K562 (cell line): ENCODE measurements at regions not wholly inside any gene's neighbourhood (a gene's known extent, or its start where the extent isn't known, plus 50 kb on each side); places are given as distances from the start of the nearest gene placed in this dataset.

ENCODE experiments used
- ATAC-seq: fragments of 200-7000 bp; cut with Tn5 transposase; 3 replicates; pipeline ENCODE4 v1.9.1; 2020; ENCODE audit warnings: moderate library complexity
- BruUV-seq: library from RNA; stranded (reverse); fragments of 400-500 nt; replicated peaks from 2 replicates; lab custom pipeline; 2021; lab: Mats Ljungman, UMichigan
- CTCF ChIA-PET: fragments of 300-600 bp; formaldehyde crosslinking; extraction: SDS; loops from one replicate; lab custom pipeline; 2021; ENCODE audit warnings: low intra/inter-chr PET ratio; lab: Yijun Ruan, JAX
- POLR2A ChIA-PET: fragments of 300-600, 350-650 bp; sonication (Branson Sonifier 250); formaldehyde crosslinking; extraction: SDS; loops from one replicate; lab custom pipeline; 2021; ENCODE audit warnings: antibody characterized with exemption, inconsistent platforms; lab: Yijun Ruan, JAX
- DNase-seq, 4 experiments: peaks; one replicate each; pipeline versions ENCODE4 v3.0.0 to v3.0.0-alpha.2; 2011 to 2018; ENCODE audit warnings: low spot score in 3 of 4, mixed read lengths in 3 of 4; ENCODE audit errors: extremely low read depth in 1 of 4
- FAIRE-seq: peaks from 2 replicates; lab custom pipeline; 2011; peaks lifted over from hg19 to GRCh38; lab: Jason Lieb, UNC
- H2AFZ ChIP-seq: 2 replicates; pipeline ENCODE4 v1.6.0; 2011; ENCODE audit warnings: low read depth, low read length, control low read depth, inconsistent platforms
- H3K27ac ChIP-seq: fragments of 200-600 bp; 3 replicates; pipeline ENCODE4 v1.8.0; 2011; ENCODE audit warnings: low read depth, mild to moderate bottlenecking, control low read depth, inconsistent platforms, low read length, moderate library complexity, mixed read lengths; ENCODE audit errors: extremely low read depth
- H3K27me3 ChIP-seq, 2 experiments: fragments of 300-600 bp in 1 of 2; 2 replicates in 1 of 2; 3 replicates in 1 of 2; pipeline versions ENCODE4 v1.6.0 to v1.8.0; 2011; ENCODE audit warnings: inconsistent platforms in 2 of 2, low read length in 2 of 2, mild to moderate bottlenecking in 1 of 2, mixed read lengths in 1 of 2, moderate library complexity in 1 of 2; ENCODE audit not compliant: control insufficient read depth in 2 of 2, insufficient read depth in 2 of 2
- H3K36me3 ChIP-seq: fragments of 300-600 bp; 3 replicates; pipeline ENCODE4 v1.8.0; 2011; ENCODE audit warnings: mild to moderate bottlenecking, low read length, inconsistent platforms; ENCODE audit not compliant: control insufficient read depth, insufficient read depth
- H3K4me1 ChIP-seq, 2 experiments: fragments of 200-600 bp in 1 of 2; replicated peaks in 1 of 2; 2 replicates in 1 of 2; 3 replicates in 1 of 2; pipeline versions ENCODE4 v1.5.1 to v1.8.0; 2011; ENCODE audit warnings: inconsistent platforms in 2 of 2, low read length in 2 of 2, mild to moderate bottlenecking in 1 of 2, mixed read lengths in 1 of 2, moderate library complexity in 1 of 2; ENCODE audit not compliant: control insufficient read depth in 2 of 2, insufficient read depth in 2 of 2
- H3K4me2 ChIP-seq: 2 replicates; pipeline ENCODE4 v1.6.1; 2011; ENCODE audit warnings: low read length, control low read depth, inconsistent platforms, mixed read lengths; ENCODE audit not compliant: insufficient read depth
- H3K4me3 ChIP-seq: fragments of 200-600 bp; sonication (generic), shearing (Covaris generic); 2 replicates; pipeline ENCODE4 v1.5.1; 2016; ENCODE audit warnings: control low read depth, inconsistent platforms
- H3K79me2 ChIP-seq: fragments of 200-600 bp; 3 replicates; pipeline ENCODE4 v1.8.0; 2011; ENCODE audit warnings: low read length, inconsistent platforms; ENCODE audit not compliant: control insufficient read depth, insufficient read depth
- H3K9ac ChIP-seq, 2 experiments: 2 replicates each; pipeline versions ENCODE4 v1.6.0 to v1.6.1; 2011; ENCODE audit warnings: low read depth in 2 of 2, low read length in 2 of 2, control low read depth in 1 of 2, inconsistent platforms in 1 of 2, mild to moderate bottlenecking in 1 of 2, mixed read lengths in 1 of 2; ENCODE audit not compliant: insufficient read depth in 1 of 2
- H3K9me1 ChIP-seq: one replicate; pipeline ENCODE4 v1.6.0; 2011; ENCODE audit warnings: inconsistent platforms, mild to moderate bottlenecking, low read length, moderate library complexity; ENCODE audit not compliant: control insufficient read depth, insufficient read depth
- H3K9me3 ChIP-seq: replicated peaks from 2 replicates; pipeline ENCODE4 v1.5.1; 2011; ENCODE audit warnings: low read depth, low read length, inconsistent platforms; ENCODE audit not compliant: control insufficient read depth, insufficient read depth
- H4K20me1 ChIP-seq: replicated peaks from 2 replicates; pipeline ENCODE4 v1.6.1; 2011; ENCODE audit warnings: low read length, inconsistent platforms, mixed read lengths; ENCODE audit not compliant: control insufficient read depth, insufficient read depth
- CHD4 ChIP-seq: fragments of 200-600 bp; sonication (generic); IDR thresholded peaks from 3 replicates; pipeline ENCODE4 v1.6.1; 2012; ENCODE audit warnings: low read depth, mild to moderate bottlenecking, mixed read lengths, low read length, inconsistent platforms; ENCODE audit not compliant: insufficient read depth, insufficient replicate concordance, poor library complexity, severe bottlenecking
- DPF2 ChIP-seq: fragments of 450-650 bp; IDR thresholded peaks from 2 replicates; pipeline ENCODE4 v1.6.1; 2016
- FUS ChIP-seq: fragments of 200-400 bp; formaldehyde crosslinking; optimal IDR thresholded peaks from 2 replicates; pipeline ENCODE3; 2017; ENCODE audit warnings: low read depth, low read length
- MEF2D ChIP-seq: conservative IDR thresholded peaks from 2 replicates; pipeline ENCODE4 v1.6.1; 2016; ENCODE audit warnings: low read depth, missing genetic modification characterization, missing compliant biosample characterization
- NELFE ChIP-seq: IDR thresholded peaks from 2 replicates; pipeline ENCODE4 v1.6.1; 2011; ENCODE audit warnings: mild to moderate bottlenecking; ENCODE audit not compliant: insufficient read depth, insufficient read length
- ZFP30 ChIP-seq: fragments of 250-450 bp; sonication (Bioruptor Pico); IDR thresholded peaks from 2 replicates; pipeline ENCODE4 v1.8.0; 2022; ENCODE audit warnings: moderate library complexity, mild to moderate bottlenecking, inconsistent platforms, borderline replicate concordance
- ZNF263 ChIP-seq: sonication (generic); formaldehyde crosslinking; IDR thresholded peaks from 2 replicates; pipeline ENCODE4 v1.8.0; 2022; ENCODE audit warnings: mild to moderate bottlenecking, missing genetic modification reagents, borderline replicate concordance
- ZNF347 ChIP-seq: fragments of 450-650 bp; formaldehyde crosslinking; IDR thresholded peaks from 2 replicates; pipeline ENCODE4 v1.4.0; 2020; ENCODE audit warnings: low read depth, mild to moderate bottlenecking, moderate library complexity
- ZNF384 ChIP-seq: IDR thresholded peaks from 2 replicates; pipeline ENCODE4 v1.6.1; 2012; ENCODE audit warnings: low read depth, low read length, improper control_type of control experiment
- ZNF551 ChIP-seq: fragments of 250-450 bp; sonication (Bioruptor Pico); IDR thresholded peaks from 2 replicates; pipeline ENCODE4 v1.5.0; 2021; ENCODE audit warnings: mild to moderate bottlenecking, moderate library complexity
- WGBS: fragments of 100-300 bp; shearing (Covaris generic); methylation state at CpG from one replicate; pipeline ENCODE4 v1.1.6; 2016; ENCODE audit warnings: low coverage, mixed read lengths; ENCODE audit not compliant: insufficient coverage; ENCODE audit errors: missing lambda C conversion rate; 5-methylcytosine and 5-hydroxymethylcytosine counted together
- in situ Hi-C: fragments of 300-500 bp; cut with MboI; formaldehyde crosslinking; loops from 4 replicates; pipeline ENCODE4 v1.15.0; 2018; ENCODE audit warnings: inconsistent platforms, mixed read lengths
- intact Hi-C: fragments of 100-400 bp; cut with micrococcal nuclease; formaldehyde crosslinking; loops from 2 replicates; pipeline ENCODE4 v1.14.2; 2022
- TF ChIP-seq, protein P1 (sequence below): sonication (generic); formaldehyde crosslinking; IDR thresholded peaks from 2 replicates; pipeline ENCODE4 v1.8.0; 2022; ENCODE audit warnings: mild to moderate bottlenecking, missing genetic modification reagents
- TF ChIP-seq, protein P2 (sequence below): sonication (generic); formaldehyde crosslinking; IDR thresholded peaks from 2 replicates; pipeline ENCODE4 v1.8.1; 2023; ENCODE audit warnings: missing genetic modification reagents, mild to moderate bottlenecking, borderline replicate concordance
- TF ChIP-seq, protein P3 (sequence below): fragments of 450-650 bp; formaldehyde crosslinking; IDR thresholded peaks from 2 replicates; pipeline ENCODE4 v1.4.0; 2020; ENCODE audit warnings: mild to moderate bottlenecking, mixed read lengths

DNA sequence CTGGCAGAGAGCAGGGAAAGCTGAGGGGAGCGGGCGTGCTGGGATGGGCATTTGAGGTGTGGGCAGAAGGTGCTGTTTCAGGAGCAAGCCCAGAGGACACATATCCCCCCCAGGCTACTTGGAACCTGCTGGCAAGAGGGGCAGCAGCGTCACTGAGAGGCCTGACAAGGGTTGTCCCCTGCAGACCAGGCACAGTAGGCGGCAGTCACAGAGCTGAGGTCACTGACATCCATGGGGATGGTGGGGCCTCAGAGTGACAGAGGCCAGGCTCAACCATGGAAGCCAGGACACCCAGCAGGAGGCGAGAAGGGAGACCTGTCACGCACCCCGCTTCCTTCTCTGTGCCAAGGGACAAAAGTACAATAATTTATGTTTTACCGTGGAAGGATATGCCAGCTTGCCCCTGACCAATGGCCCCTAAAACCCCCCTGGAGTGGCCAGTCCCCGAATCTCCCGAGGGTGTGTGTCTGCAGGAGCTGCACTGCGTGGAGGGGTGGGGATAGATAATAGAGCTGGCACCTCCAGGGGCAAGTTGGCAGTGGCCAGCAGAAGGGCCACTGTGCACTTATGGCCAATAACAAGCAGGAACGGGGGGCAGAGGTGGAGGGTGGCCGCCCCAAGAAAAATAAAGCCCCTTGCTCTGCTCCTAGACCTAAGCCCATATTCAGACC lies 86.3 kb upstream of the SLC66A3 start (continued):
- TF ChIP-seq ZNF347 (CRISPR knock-in tag) = no peak
- TF ChIP-seq ZFP30 (CRISPR knock-in tag) = no peak
- TF ChIP-seq FUS = no peak
- TF ChIP-seq, all 486 proteins: peak for 0

DNA sequence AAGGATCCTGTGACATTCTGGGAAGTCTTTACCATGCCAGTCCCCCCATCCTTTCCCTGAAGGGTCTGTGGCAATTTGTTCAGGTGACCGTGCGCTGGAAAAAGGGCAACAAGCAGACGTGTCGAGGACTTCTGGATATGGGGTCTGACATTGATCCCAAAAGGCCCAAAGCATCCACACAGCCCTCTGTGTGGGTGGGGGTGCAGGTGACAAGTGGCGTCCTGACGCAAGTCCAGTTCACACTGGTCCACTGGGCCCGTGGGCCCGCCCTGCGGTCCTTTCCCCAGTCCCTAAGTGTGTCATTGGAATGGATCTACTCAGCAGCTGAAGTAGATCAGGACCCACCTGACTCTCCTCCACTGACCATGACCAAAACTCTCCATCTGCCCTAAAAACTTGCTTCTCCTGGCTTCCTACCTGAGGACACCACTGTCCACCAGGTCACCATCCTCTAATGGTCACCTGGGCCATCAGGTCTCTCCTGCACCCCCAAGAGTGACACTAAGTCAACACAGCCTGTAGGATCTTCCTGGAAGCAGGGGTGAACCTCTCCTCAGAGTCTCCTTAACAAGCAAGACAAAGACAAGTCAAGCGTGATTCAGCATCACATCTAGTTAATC lies 85.6 kb upstream of the SLC66A3 start:
- FAIRE-seq = no peak
- TF ChIP-seq DPF2 (no peak), NELFE (no peak), ZNF551 (CRISPR knock-in tag) (no peak), CHD4 (no peak), MEF2D (tag) (no peak), ZNF384 (no peak), ZNF263 (CRISPR knock-in tag) (no peak)
- TF ChIP-seq, protein P1, sequence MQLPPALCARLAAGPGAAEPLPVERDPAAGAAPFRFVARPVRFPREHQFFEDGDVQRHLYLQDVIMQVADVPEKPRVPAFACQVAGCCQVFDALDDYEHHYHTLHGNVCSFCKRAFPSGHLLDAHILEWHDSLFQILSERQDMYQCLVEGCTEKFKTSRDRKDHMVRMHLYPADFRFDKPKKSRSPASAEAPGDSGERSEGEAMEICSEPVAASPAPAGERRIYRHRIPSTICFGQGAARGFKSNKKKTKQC = no peak
- TF ChIP-seq, protein P2, sequence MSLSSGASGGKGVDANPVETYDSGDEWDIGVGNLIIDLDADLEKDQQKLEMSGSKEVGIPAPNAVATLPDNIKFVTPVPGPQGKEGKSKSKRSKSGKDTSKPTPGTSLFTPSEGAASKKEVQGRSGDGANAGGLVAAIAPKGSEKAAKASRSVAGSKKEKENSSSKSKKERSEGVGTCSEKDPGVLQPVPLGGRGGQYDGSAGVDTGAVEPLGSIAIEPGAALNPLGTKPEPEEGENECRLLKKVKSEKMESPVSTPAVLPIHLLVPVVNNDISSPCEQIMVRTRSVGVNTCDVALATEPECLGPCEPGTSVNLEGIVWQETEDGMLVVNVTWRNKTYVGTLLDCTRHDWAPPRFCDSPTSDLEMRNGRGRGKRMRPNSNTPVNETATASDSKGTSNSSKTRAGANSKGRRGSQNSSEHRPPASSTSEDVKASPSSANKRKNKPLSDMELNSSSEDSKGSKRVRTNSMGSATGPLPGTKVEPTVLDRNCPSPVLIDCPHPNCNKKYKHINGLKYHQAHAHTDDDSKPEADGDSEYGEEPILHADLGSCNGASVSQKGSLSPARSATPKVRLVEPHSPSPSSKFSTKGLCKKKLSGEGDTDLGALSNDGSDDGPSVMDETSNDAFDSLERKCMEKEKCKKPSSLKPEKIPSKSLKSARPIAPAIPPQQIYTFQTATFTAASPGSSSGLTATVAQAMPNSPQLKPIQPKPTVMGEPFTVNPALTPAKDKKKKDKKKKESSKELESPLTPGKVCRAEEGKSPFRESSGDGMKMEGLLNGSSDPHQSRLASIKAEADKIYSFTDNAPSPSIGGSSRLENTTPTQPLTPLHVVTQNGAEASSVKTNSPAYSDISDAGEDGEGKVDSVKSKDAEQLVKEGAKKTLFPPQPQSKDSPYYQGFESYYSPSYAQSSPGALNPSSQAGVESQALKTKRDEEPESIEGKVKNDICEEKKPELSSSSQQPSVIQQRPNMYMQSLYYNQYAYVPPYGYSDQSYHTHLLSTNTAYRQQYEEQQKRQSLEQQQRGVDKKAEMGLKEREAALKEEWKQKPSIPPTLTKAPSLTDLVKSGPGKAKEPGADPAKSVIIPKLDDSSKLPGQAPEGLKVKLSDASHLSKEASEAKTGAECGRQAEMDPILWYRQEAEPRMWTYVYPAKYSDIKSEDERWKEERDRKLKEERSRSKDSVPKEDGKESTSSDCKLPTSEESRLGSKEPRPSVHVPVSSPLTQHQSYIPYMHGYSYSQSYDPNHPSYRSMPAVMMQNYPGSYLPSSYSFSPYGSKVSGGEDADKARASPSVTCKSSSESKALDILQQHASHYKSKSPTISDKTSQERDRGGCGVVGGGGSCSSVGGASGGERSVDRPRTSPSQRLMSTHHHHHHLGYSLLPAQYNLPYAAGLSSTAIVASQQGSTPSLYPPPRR = no peak
- TF ChIP-seq, protein P3, sequence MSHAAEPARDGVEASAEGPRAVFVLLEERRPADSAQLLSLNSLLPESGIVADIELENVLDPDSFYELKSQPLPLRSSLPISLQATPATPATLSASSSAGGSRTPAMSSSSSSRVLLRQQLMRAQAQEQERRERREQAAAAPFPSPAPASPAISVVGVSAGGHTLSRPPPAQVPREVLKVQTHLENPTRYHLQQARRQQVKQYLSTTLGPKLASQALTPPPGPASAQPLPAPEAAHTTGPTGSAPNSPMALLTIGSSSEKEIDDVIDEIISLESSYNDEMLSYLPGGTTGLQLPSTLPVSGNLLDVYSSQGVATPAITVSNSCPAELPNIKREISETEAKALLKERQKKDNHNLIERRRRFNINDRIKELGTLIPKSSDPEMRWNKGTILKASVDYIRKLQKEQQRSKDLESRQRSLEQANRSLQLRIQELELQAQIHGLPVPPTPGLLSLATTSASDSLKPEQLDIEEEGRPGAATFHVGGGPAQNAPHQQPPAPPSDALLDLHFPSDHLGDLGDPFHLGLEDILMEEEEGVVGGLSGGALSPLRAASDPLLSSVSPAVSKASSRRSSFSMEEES (CRISPR knock-in tag) = no peak

More for the DNA sequence above, 85.6 kb upstream of the SLC66A3 start:
- Histone ChIP-seq H3K9me1 (no peaks in the 10 kb centered on the region), H4K20me1 (no peaks in the 10 kb centered on the region; the same call in 1 of the 2 replicates), H3K4me2 (no peak overlapping the region), H3K9me3 (no peaks in the 10 kb centered on the region), H3K36me3 (no peaks in the 10 kb centered on the region), H3K27ac (no peak overlapping the region), H2AFZ (no peak overlapping the region), H3K4me3 (no peak overlapping the region), H3K27me3 (peaks cover 13 to 54% of the 10 kb centered on the region in 2 experiments; a peak in 4 of 5 replicates), H3K4me1 (no peaks in the 10 kb centered on the region; a peak in 1 of 5 replicates), H3K9ac (no peak overlapping the region), H3K79me2 (no peaks in the 10 kb centered on the region)
- ChIA-PET CTCF (no interaction called here), POLR2A (no interaction called here)
- DNase-seq (no peak), ATAC-seq (no peak)
- in situ Hi-C loops = no loop called here
- intact Hi-C loops = loop anchor here (5.0 kb wide), 2 partner anchors 58 to 237 kb away; no protein-coding TSS in a partner anchor
- BruUV-seq = no TSS peak
- 0% methylated on average over 9 of the region's 10 CpGs for WGBS
